ENCODE measurements at regions not wholly inside any gene's neighbourhood (a gene's known extent, or its start where the extent isn't known, plus 50 kb on each side); places are given as distances from the start of the nearest gene placed in this dataset.

DNA sequence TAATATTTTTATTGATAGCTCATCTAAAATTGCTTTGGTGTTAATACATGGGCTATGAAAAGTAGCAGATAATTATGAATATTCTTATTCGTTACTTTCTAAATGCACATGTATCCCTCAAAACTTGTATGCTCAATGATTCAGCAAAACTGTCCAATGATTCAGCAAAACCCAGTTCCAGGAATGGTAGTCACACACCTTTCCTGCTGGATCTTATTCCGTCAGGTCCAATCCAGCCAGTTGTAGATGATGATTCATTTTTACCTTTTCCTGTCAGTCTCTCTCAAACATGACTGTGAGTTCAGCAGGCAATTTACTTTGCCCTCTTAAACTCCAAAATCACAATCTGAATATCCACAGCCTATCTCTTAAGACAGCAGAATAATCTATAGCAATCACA, 1082.6 kb downstream of the EFNB2 start:
- DNase-seq (ENCODE audit: low read depth in 2 of 2), result no peak

DNA sequence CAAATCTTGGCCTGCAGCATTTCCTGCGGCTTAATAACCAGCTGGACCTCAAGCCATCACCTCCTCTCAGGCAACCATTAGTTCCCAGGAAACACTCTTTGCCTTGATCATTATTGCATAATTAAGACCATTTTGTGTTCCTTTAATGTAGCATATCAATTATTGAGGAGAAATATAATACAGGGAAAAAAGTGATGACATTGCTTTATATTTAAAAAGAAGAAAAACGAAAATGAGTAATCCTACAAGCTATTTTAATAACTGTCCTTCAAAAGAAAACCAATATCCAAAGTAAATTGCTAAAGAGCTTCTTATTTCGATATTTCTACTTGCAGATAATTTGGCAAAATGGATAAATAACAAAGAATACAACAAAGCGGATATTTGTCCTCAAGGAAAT, 1084.7 kb downstream of the EFNB2 start:
- DNase-seq (ENCODE audit: low read depth in 2 of 2), result no peak

- DNase-seq (ENCODE audit: low read depth in 2 of 2), result no peak
Observed at GRCh38 chr13:105448811-105449210, 1086.7 kb downstream of the EFNB2 start.

- no peak for DNase-seq (ENCODE audit: low read depth in 2 of 2)
Observed at GRCh38 chr13:105446197-105446596, 1089.3 kb downstream of the EFNB2 start.

- DNase-seq (ENCODE audit: low read depth in 2 of 2), result no peak
Observed at GRCh38 chr13:105445796-105446195, 1089.7 kb downstream of the EFNB2 start.

DNA sequence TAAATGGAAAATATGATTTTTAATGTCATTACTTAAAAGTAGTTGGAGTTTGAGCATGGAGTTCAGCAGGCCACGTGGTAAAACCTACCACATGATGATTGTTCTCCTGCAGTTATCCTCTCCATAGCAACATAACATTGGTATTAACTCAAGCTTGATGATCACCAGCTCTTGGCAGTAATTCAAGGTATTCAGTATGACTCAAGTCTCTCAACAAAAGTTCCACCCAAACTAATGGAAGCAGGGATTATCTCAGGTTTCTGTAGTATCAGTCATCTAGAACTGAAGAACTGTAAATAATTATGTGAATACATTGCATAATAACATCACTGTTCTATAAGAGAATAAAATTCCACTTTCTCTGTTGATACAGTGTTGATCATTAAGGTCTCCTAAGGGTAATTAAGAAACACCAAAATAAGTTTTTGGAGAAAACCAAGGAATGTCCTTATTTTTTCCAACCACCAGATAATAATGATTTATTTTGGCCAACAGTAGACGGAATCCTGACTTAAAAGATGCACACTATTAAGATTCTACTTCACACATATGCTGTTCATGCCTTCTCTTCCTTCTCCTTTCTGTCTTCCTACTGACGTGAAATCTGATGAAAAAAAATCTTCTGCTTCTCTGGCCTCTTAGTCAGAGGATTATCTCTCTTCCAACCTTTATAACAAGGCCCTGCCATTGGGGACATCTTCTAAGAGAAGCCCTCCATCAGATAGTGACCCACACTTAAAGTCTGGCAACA, 1092.3 kb downstream of the EFNB2 start:
- DNase-seq (ENCODE audit: low read depth in 2 of 2), result no peak

DNA sequence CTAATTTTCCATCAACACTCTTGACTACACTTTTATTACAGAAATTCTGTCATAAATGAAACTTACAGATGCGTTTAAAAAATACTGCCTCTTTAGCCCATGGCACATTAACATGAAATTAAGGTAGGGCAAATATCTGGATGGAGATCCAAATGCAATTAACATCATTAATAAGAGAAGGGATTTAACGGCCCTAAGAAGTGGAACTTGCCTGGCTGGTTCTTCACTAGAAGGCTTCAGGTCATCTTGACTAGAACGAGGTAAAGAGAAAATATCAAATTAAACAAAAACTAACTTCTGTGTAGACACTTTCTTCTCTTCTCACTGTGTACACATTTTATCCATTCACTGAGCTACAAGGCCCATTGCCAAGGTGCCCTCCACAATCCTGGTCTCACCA, 1093.4 kb downstream of the EFNB2 start:
- DNase-seq (ENCODE audit: low read depth in 2 of 2), result no peak

GRCh38 chr13:105441051-105441750, 1094.3 kb downstream of the EFNB2 start:
- no peak for DNase-seq (ENCODE audit: low read depth in 2 of 2)

DNA sequence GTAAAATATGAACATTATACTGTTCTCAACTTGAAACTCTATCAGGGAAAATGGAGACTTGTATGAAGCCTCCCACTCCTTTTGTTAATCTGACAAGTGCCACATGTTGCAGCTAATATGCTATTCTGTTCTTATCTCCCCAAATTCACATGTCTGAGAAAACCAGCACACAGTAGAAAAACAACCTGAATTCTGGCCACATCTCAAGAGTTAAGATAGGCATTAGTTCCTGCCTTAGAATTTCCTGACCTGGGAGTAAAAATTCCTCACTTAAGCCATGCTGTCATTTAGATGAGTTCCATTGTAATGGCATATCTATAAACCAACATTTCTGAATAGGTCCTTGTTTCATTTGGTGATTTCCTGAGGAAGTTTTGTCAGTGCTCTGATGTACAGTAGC, 1098.5 kb downstream of the EFNB2 start:
- DNase-seq (ENCODE audit: low read depth in 2 of 2), result no peak

GRCh38 chr13:105432438-105432837, 1103.0 kb downstream of the EFNB2 start:
- DNase-seq (ENCODE audit: low read depth in 2 of 2), result no peak

DNA sequence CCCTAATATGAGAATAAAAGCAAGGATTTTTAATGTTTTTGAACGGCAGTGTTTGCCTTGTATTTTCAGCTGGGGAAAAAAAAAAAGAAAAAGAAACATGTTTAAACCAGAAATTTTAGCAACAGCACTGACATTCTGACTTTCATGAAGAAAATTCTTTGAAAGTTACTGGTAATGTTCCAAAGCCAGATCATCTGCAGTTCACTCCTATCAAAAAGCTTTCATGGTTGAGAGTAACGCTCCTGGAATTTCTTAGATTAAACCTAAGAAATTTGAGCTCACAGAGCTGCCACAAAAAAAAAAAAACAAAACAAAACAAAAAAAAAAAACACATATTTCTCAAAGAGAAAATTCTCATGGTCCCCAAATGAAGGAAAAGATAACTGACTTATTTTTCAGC, 1106.7 kb downstream of the EFNB2 start:
- no peak for DNase-seq (ENCODE audit: low read depth in 2 of 2)

- no peak for DNase-seq (ENCODE audit: low read depth in 2 of 2)
Observed at GRCh38 chr13:105426441-105426840, 1109.0 kb downstream of the EFNB2 start.

DNA sequence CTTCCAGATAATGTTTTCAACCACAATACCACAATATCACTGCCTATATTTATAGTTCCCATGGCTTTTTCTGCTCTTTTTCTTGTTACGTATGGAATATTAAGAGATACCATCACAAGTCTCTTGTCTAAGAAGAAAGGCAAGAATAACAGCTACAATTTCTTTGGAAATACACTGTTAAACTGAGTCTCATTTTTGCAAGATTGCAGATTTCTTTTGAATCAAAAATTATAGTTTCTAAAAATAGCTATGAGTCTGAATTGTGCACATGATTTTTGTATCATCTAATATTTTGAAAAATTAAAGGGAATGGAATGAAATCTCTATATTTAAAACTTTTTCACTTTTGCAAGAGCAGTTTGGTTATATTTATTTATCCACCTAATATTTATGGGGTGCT, 1120.8 kb downstream of the EFNB2 start:
- DNase-seq (ENCODE audit: low read depth in 2 of 2), result no peak

DNA sequence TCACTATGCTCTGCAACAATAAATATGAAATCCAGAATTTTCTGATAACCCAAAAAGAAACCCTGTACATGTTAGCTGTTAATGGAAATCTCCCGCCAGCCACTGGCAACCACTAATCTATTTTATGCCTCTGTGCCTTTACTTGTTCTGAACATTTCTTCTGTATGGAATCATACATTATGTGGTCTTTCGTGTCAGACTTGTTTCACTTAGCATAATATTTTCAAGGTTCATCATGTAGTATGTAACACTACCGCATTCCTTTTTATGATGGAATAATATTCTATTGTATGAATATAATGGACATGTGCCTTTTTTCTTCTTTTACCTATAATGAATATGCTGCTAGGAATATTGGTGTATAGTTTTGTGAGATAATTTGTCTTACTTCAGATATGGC, 1123.3 kb downstream of the EFNB2 start:
- DNase-seq (ENCODE audit: low read depth in 2 of 2), result no peak

DNA sequence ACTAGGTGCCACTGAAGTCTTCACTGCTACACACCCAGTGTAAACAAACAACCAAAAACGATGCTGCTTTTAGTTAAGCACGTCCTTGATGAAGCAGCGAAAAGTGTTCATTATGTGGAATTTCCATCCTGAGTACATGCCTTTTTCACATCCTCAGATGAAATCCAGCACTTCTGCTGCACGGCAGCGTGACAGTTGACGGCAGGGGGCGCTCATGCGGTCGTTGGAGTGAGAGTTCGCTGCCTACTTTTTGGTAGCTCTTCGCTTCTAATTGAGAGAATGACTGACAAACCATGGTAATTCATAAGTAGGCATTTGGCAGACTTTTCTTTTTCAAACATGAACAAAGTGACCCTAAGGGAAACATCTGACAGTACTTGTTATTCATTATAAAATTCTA, 1124.9 kb downstream of the EFNB2 start:
- no peak for DNase-seq (ENCODE audit: low read depth in 2 of 2)

DNA sequence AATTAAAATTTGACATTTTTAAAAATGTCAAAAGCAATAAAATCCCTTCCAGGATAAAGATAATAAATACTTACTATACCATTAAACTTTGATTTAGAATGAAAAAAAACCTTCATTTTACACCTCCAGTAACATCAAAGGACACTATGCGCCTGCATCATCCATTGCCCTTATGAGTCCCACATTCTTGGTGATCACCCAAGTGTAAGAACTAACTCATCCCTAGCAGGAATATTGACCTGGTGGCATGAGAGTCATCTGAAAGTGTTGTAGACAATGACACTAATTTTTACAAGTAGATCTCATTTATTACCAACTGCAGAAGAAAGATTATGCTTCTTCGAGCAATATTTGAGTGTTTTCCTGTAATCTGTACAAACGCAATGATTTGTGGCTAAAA, 1128.9 kb downstream of the EFNB2 start:
- DNase-seq (ENCODE audit: low read depth in 2 of 2), result no peak

DNA sequence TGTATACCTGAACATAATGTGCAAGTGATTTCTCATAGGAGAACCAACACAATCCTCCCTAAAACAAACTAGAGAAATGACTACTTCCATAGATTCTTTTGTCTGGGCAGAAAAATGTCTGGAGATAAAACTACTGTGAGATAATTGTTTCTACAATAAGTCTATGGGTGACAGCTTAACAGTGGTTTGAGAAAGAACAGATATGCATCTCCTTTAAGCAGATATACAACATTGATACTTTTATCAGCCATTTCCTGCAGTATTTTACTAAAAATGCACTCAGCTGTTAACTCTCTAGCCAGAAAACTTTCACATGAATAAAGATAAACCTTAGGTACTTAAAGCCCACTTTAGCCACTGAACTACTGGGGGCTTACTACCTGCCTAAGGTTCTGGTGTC, 1132.4 kb downstream of the EFNB2 start:
- DNase-seq (ENCODE audit: low read depth in 2 of 2), result no peak

GRCh38 chr13:105395041-105395440, 1140.4 kb downstream of the EFNB2 start:
- no peak for DNase-seq (ENCODE audit: low read depth in 2 of 2)

GRCh38 chr13:105389373-105389772, 1146.1 kb downstream of the EFNB2 start:
- no peak for DNase-seq (ENCODE audit: low read depth in 2 of 2)

DNA sequence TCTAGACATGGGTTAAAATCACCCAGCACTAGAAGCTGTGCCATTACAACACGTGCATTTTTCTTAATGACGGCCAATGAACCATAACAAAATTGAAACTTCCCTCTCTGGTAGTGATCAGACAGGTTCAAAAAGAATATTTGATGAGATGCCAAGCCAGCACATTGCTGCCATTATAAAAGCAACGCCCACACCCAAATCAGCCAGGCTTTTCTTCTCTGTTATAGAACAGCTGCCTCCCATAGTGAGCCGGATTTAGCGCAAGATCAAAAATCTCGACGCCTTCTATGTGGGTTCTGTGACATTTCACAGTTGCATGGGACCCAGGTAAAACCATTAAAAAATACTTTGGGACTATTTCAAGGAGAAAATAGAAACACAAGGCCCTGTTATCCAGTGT, 1158.0 kb downstream of the EFNB2 start:
- DNase-seq (ENCODE audit: low read depth in 2 of 2), result no peak

- DNase-seq (ENCODE audit: low read depth in 2 of 2), result no peak
Observed at GRCh38 chr13:105370011-105370650, 1165.3 kb downstream of the EFNB2 start.

GRCh38 chr13:105368781-105369180, 1166.7 kb downstream of the EFNB2 start:
- DNase-seq (ENCODE audit: low read depth in 2 of 2), result no peak

DNA sequence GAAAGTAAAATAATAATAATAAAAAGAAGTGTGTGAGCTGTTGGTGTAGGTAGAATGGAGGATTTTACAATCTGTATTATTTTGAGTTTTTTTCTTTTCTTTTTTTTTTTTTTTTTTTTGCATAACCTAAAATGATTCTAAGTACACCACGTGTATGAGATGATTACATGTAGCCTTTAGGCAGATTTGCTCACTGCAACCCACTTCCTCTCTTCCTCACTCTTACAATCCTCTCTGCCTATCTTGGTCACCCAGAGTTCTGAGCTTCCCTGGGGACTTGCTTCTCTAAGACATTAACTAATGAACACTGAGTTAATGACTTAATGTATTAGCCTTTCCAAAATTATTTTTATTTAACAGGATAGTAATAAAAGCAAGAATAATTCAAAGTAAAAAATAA, 1169.6 kb downstream of the EFNB2 start:
- no peak for DNase-seq (ENCODE audit: low read depth in 2 of 2)
